ENCODE measurements at regions not wholly inside any gene's neighbourhood (a gene's known extent, or its start where the extent isn't known, plus 50 kb on each side); places are given as distances from the start of the nearest gene placed in this dataset.

GRCh38 chr12:29962276-29963035 lies 178.7 kb upstream of the TMTC1 start:
- no peak for DNase-seq (ENCODE audit: low read depth)
- TF ChIP-seq, protein P1, sequence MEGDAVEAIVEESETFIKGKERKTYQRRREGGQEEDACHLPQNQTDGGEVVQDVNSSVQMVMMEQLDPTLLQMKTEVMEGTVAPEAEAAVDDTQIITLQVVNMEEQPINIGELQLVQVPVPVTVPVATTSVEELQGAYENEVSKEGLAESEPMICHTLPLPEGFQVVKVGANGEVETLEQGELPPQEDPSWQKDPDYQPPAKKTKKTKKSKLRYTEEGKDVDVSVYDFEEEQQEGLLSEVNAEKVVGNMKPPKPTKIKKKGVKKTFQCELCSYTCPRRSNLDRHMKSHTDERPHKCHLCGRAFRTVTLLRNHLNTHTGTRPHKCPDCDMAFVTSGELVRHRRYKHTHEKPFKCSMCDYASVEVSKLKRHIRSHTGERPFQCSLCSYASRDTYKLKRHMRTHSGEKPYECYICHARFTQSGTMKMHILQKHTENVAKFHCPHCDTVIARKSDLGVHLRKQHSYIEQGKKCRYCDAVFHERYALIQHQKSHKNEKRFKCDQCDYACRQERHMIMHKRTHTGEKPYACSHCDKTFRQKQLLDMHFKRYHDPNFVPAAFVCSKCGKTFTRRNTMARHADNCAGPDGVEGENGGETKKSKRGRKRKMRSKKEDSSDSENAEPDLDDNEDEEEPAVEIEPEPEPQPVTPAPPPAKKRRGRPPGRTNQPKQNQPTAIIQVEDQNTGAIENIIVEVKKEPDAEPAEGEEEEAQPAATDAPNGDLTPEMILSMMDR (IDR thresholded peaks at IDR 0.05; ENCODE audit: low read length, missing control alignments) = no peak
- H3K4me3 ChIP-seq (replicated peaks; ENCODE audit: low read depth, low read length) = no peak overlapping the region

GRCh38 chr12:29961231-29961630 lies 177.5 kb upstream of the TMTC1 start:
- no peak for DNase-seq (ENCODE audit: low read depth)
- no peak overlapping the region for H3K4me3 ChIP-seq (replicated peaks; ENCODE audit: low read depth, low read length)
- TF ChIP-seq, protein P1 (IDR thresholded peaks at IDR 0.05; ENCODE audit: low read length, missing control alignments) = no peak

- peak; percentile 6 for DNase-seq (ENCODE audit: low read depth)
- TF ChIP-seq, protein P1 (IDR thresholded peaks at IDR 0.05; ENCODE audit: low read length, missing control alignments) = no peak
These were observed 176.4 kb upstream of the TMTC1 start for GRCh38 chr12:29960122-29960521.

GRCh38 chr12:29957835-29958234 lies 174.1 kb upstream of the TMTC1 start:
- TF ChIP-seq, protein P1 (IDR thresholded peaks at IDR 0.05; ENCODE audit: low read length, missing control alignments) = no peak
- peak; percentile 11 for DNase-seq (ENCODE audit: low read depth)
- H3K4me3 ChIP-seq (replicated peaks; ENCODE audit: low read depth, low read length) = no peak overlapping the region

More at GRCh38 chr12:29960122-29960521, 176.4 kb upstream of the TMTC1 start:
- H3K4me3 ChIP-seq (replicated peaks; ENCODE audit: low read depth, low read length) = no peak overlapping the region

DNA sequence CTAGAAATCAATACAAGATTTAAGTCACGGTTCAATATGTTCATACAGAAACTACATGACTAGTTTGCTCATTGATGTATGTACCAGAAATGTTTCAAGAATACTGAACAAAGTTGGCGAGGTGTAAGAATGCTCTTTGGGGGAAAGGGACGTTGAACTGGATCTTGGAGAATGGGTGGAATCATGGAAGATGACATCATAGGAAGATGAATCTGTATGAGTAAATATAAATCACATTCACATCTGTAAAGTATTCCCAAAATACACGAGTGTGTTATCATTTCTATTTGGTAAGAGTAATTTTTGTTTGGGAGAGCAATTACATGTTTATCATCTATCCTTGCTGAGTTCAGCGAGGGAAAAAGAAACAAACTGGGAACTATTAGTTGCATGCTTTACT lies 162.2 kb upstream of the TMTC1 start:
- TF ChIP-seq, protein P1 (IDR thresholded peaks at IDR 0.05; ENCODE audit: low read length, missing control alignments) = no peak
- no peak overlapping the region for H3K4me3 ChIP-seq (replicated peaks; ENCODE audit: low read depth, low read length)
- DNase-seq (ENCODE audit: low read depth) = no peak

DNA sequence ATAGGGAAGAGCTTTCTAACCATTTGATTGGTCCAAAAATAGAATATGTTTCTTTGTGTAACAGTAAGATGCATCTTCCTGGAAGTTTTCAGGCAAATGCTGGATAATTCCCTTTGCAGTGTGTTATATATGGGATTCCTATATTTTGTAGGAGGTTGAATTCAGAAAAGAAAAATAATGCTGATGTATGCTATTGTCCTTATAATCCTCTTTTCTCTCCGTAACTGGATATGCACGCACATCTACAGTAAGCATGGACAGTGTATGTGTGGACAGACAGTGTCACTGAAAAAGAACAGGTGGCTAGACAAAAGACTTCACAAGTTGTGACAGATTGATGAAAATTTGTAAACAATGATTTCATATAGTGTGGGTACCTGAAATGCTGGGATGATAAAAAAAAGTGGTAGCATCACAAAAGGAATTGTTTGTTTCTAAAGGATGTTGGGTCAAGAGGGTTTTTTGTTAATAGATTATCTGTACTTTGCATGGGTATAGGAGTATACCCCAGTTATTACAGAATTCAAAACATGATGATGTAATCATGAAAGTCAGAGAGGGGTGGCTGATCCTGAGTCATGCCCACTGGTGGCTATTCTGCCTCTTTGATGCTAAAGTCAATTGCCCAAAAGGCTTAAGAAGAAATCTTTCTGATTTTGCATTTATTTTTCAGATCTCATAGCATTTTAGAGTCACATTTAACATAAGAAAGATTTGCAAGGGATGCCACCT lies 160.7 kb upstream of the TMTC1 start:
- TF ChIP-seq, protein P1 (IDR thresholded peaks at IDR 0.05; ENCODE audit: low read length, missing control alignments) = no peak
- H3K4me3 ChIP-seq (replicated peaks; ENCODE audit: low read depth, low read length) = no peak overlapping the region
- peak; percentile 11 for DNase-seq (ENCODE audit: low read depth)

All from fibroblast of pulmonary artery (primary cell).